ENCODE measurements at regions not wholly inside any gene's neighbourhood (a gene's known extent, or its start where the extent isn't known, plus 50 kb on each side); places are given as distances from the start of the nearest gene placed in this dataset.

- Histone ChIP-seq H3K9me3 (no peaks in the 10 kb centered on the region), H3K36me3 (replicated peaks in 1 of 2; ENCODE audit: insufficient read depth in 1 of 2, low read depth in 2 of 2) (no peaks in the 10 kb centered on the region), H3K4me3 (no peak overlapping the region), H3K27me3 (no peaks in the 10 kb centered on the region), H3K27ac (no peak overlapping the region), H3K4me1 (no peaks in the 10 kb centered on the region)
- WGBS, 2 donors, result 57 to 90% methylated on average over 2 to 3 of the region's 3 CpGs
- intact Hi-C loops (cut with DNase I), result no loop called here
- ATAC-seq (no peak), DNase-seq (no peak)
- TF ChIP-seq POLR2A (IDR thresholded peaks at IDR 0.05) (no peak), CTCF (IDR thresholded peaks at IDR 0.05) (no peak)
These were observed 605.9 kb downstream of the NPHP4 start for GRCh38 chr1:5386371-5386770.

GRCh38 chr1:5385956-5386355 lies 606.3 kb downstream of the NPHP4 start:
- Histone ChIP-seq H3K4me3 (no peak overlapping the region), H3K27ac (no peak overlapping the region), H3K9me3 (no peaks in the 10 kb centered on the region), H3K27me3 (no peaks in the 10 kb centered on the region), H3K4me1 (no peaks in the 10 kb centered on the region), H3K36me3 (replicated peaks in 1 of 2; ENCODE audit: insufficient read depth in 1 of 2, low read depth in 2 of 2) (no peaks in the 10 kb centered on the region)
- DNase-seq (no peak), ATAC-seq (no peak)
- 49 to 63% methylated on average over 7 of the region's 7 CpGs for WGBS, 2 donors
- TF ChIP-seq POLR2A (IDR thresholded peaks at IDR 0.05), result no peak
- no peak for TF ChIP-seq CTCF (IDR thresholded peaks at IDR 0.05)
- intact Hi-C loops (cut with DNase I), result no loop called here

- intact Hi-C loops (cut with DNase I), result no loop called here
- WGBS, 2 donors, result 61 to 66% methylated on average over 14 of the region's 14 CpGs
- Histone ChIP-seq H3K4me3 (no peak overlapping the region), H3K36me3 (replicated peaks in 1 of 2; ENCODE audit: insufficient read depth in 1 of 2, low read depth in 2 of 2) (no peaks in the 10 kb centered on the region), H3K9me3 (no peaks in the 10 kb centered on the region), H3K27ac (no peak overlapping the region), H3K27me3 (no peaks in the 10 kb centered on the region), H3K4me1 (no peaks in the 10 kb centered on the region)
- ATAC-seq (no peak), DNase-seq (no peak)
- TF ChIP-seq CTCF (IDR thresholded peaks at IDR 0.05) (no peak), POLR2A (IDR thresholded peaks at IDR 0.05) (no peak)
These were observed 607.0 kb downstream of the NPHP4 start for GRCh38 chr1:5385096-5385799.

- ATAC-seq (no peak), DNase-seq (no peak)
- no peak for TF ChIP-seq CTCF (IDR thresholded peaks at IDR 0.05)
- TF ChIP-seq POLR2A (IDR thresholded peaks at IDR 0.05), result no peak
- H3K27ac ChIP-seq, result no peak overlapping the region
- intact Hi-C loops (cut with DNase I), result no loop called here
- H3K4me3 ChIP-seq, result no peak overlapping the region
- 55 to 62% methylated on average over 7 of the region's 7 CpGs for WGBS, 2 donors
- no peaks in the 10 kb centered on the region for H3K36me3 ChIP-seq (replicated peaks in 1 of 2; ENCODE audit: insufficient read depth in 1 of 2, low read depth in 2 of 2)
- H3K27me3 ChIP-seq, result no peaks in the 10 kb centered on the region
- H3K4me1 ChIP-seq, result no peaks in the 10 kb centered on the region
- no peaks in the 10 kb centered on the region for H3K9me3 ChIP-seq
These were observed 610.7 kb downstream of the NPHP4 start for GRCh38 chr1:5381491-5381890.

- no peaks in the 10 kb centered on the region for H3K27me3 ChIP-seq
- H3K36me3 ChIP-seq (replicated peaks in 1 of 2; ENCODE audit: insufficient read depth in 1 of 2, low read depth in 2 of 2), result no peaks in the 10 kb centered on the region
- no peak overlapping the region for H3K4me3 ChIP-seq
- no peak for DNase-seq
- H3K4me1 ChIP-seq, result no peaks in the 10 kb centered on the region
- no peak overlapping the region for H3K27ac ChIP-seq
- 82 to 86% methylated on average over 12 of the region's 12 CpGs for WGBS, 2 donors
- intact Hi-C loops (cut with DNase I), result no loop called here
- no peak for ATAC-seq
- H3K9me3 ChIP-seq, result no peaks in the 10 kb centered on the region
- TF ChIP-seq CTCF (IDR thresholded peaks at IDR 0.05) (no peak), POLR2A (IDR thresholded peaks at IDR 0.05) (no peak)
These were observed 613.0 kb downstream of the NPHP4 start for GRCh38 chr1:5379176-5379759.

All from body of pancreas (tissue), 4 donors.